Right lobe of liver (tissue), 4 donors: ENCODE measurements at regions not wholly inside any gene's neighbourhood (a gene's known extent, or its start where the extent isn't known, plus 50 kb on each side); places are given as distances from the start of the nearest gene placed in this dataset.

Source experiments
- CTCF ChIP-seq, 4 donors: fragments of 200-600 bp in 3 of 4; fragments of 450-650 bp in 1 of 4; IDR thresholded peaks; one replicate each; pipeline versions ENCODE4 v1.5.1 to v1.8.0; 2016 to 2022; ENCODE audit warnings: antibody characterized with exemption in 4 of 4, mild to moderate bottlenecking in 2 of 4
- POLR2A ChIP-seq: fragments of 450-650 bp; IDR thresholded peaks from one replicate; pipeline ENCODE4 v1.6.1; 2017; ENCODE audit warnings: antibody characterized with exemption, mild to moderate bottlenecking
- donor health status: DM: no; HTN: no; CAD: no.
- donor health status: DM: no; HTN: no; CAD: no.
- donor health status: DM: no; HTN: yes; CAD: no.

- TF ChIP-seq CTCF (IDR thresholded peaks at IDR 0.05) (no peak), POLR2A (no peak)
Observed at GRCh38 chr2:172288603-172289002, 138.8 kb upstream of the ITGA6 start.
